Activated CD8-positive, alpha-beta memory T cell treated with anti-CD3 and anti-CD28 coated beads, Interleukin-2, amount 50 U/mL, for 4 hours (primary cell): ENCODE measurements at regions not wholly inside any gene's neighbourhood (a gene's known extent, or its start where the extent isn't known, plus 50 kb on each side); places are given as distances from the start of the nearest gene placed in this dataset.
"Not testable (repeated sequence)": the region's sequence is repeated elsewhere in the genome, so short reads cannot be mapped to it uniquely, and the experiment has no call there.

Source experiments
- DNase-seq: peaks from one replicate; pipeline ENCODE4 v3.0.0-alpha.2; 2020

GRCh38 chr6:22173311-22173710, 123.5 kb downstream of the PRL start:
- DNase-seq = no peak

GRCh38 chr6:22180250-22180649, 116.6 kb downstream of the PRL start:
- DNase-seq = not testable (repeated sequence)

- no peak for DNase-seq
Measured at GRCh38 chr6:22184371-22184770, 112.5 kb downstream of the PRL start.

GRCh38 chr6:22189946-22190345, 106.9 kb downstream of the PRL start:
- DNase-seq = no peak

GRCh38 chr6:22194188-22194921, 102.5 kb downstream of the PRL start:
- no peak for DNase-seq

- DNase-seq = no peak
Measured at GRCh38 chr6:22199771-22200170, 97.1 kb downstream of the PRL start.

- no peak for DNase-seq
Measured at GRCh38 chr6:22204153-22204552, 92.7 kb downstream of the PRL start.

GRCh38 chr6:22205266-22205665, 91.6 kb downstream of the PRL start:
- DNase-seq = no peak

GRCh38 chr6:22206106-22206505, 90.7 kb downstream of the PRL start:
- DNase-seq = no peak

- DNase-seq = no peak
Measured at GRCh38 chr6:22208026-22208425, 88.8 kb downstream of the PRL start.

- DNase-seq = no peak
Measured at GRCh38 chr6:22214314-22214713, 82.5 kb downstream of the PRL start.

- not testable (repeated sequence) for DNase-seq
Measured at GRCh38 chr6:22215474-22215873, 81.4 kb downstream of the PRL start.

- no peak for DNase-seq
Measured at GRCh38 chr6:22218410-22218809, 78.4 kb downstream of the PRL start.

- DNase-seq = no peak
Measured at GRCh38 chr6:22219925-22220324, 76.9 kb downstream of the PRL start.

- DNase-seq = no peak
Measured at GRCh38 chr6:22221211-22221610, 75.6 kb downstream of the PRL start.

GRCh38 chr6:22221630-22222029, 75.2 kb downstream of the PRL start:
- no peak for DNase-seq

GRCh38 chr6:22222469-22222868, 74.4 kb downstream of the PRL start:
- DNase-seq = no peak

- no peak for DNase-seq
Measured at GRCh38 chr6:22227824-22228610, 68.8 kb downstream of the PRL start.

- no peak for DNase-seq
Measured at GRCh38 chr6:22231050-22231449, 65.8 kb downstream of the PRL start.

- no peak for DNase-seq
Measured at GRCh38 chr6:22231616-22232015, 65.2 kb downstream of the PRL start.

GRCh38 chr6:22236626-22237414, 60.0 kb downstream of the PRL start:
- DNase-seq = no peak
